ENCODE measurements at regions not wholly inside any gene's neighbourhood (a gene's known extent, or its start where the extent isn't known, plus 50 kb on each side); places are given as distances from the start of the nearest gene placed in this dataset.
A peak's percentile ranks its signal among the peaks of the same experiment; 100 is the strongest.

GRCh38 chr5:92508271-92508670 lies 1072.7 kb downstream of the NR2F1-AS1 start:
- no peak overlapping the region for H3K4me2 ChIP-seq (ENCODE audit: insufficient read depth, low read length)
- no peak overlapping the region for H3K9ac ChIP-seq (replicated peaks; ENCODE audit: extremely low read depth, insufficient read depth, low read length)
- dilution Hi-C loops (cut with MboI; ENCODE audit: extremely low pct_ligation_motif_present, low sequenced_read_pairs): no loop called here
- no peak for TF ChIP-seq GATA2 (IDR thresholded peaks at IDR 0.05; ENCODE audit: insufficient read depth, insufficient read length, low read depth, low read length)
- no peak overlapping the region for H2AFZ ChIP-seq (ENCODE audit: low read depth, low read length)
- FAIRE-seq (no peak), DNase-seq (ENCODE audit: low read depth, low spot score) (no peak)
- H3K27me3 ChIP-seq (ENCODE audit: control insufficient read depth in 2 of 2, insufficient read depth in 2 of 2, low read length in 2 of 2): no peaks in the 10 kb centered on the region
- H3K9me3 ChIP-seq (replicated peaks; ENCODE audit: control insufficient read depth, insufficient read depth, low read length): no peaks in the 10 kb centered on the region
- ChIA-PET CTCF (interaction anchor here (3.4 kb wide), 1 partner anchor 10 kb away, joined by 19 read pairs; no protein-coding TSS in a partner anchor), POLR2A (no interaction called here)
- intact Hi-C loops (cut with micrococcal nuclease): no loop called here
- no peak overlapping the region for H3K4me3 ChIP-seq (replicated peaks in 1 of 3; ENCODE audit: insufficient read depth in 1 of 3, low read depth in 1 of 3, low read length in 3 of 3)
- H3K36me3 ChIP-seq (ENCODE audit: control insufficient read depth in 2 of 2, extremely low read depth in 1 of 2, insufficient read depth in 2 of 2, low read length in 2 of 2): no peaks in the 10 kb centered on the region
- no TSS peak for BruUV-seq (replicated peaks)
- H3K79me2 ChIP-seq (ENCODE audit: control insufficient read depth, insufficient read depth, low read length): no peaks in the 10 kb centered on the region
- H3K4me1 ChIP-seq (ENCODE audit: control insufficient read depth, extremely low read depth, insufficient read depth, low read length): peaks cover 19% of the 10 kb centered on the region
- H3K27ac ChIP-seq (ENCODE audit: insufficient read depth, low read depth, low read length): no peak overlapping the region
- no peaks in the 10 kb centered on the region for H3K9me1 ChIP-seq (replicated peaks; ENCODE audit: control insufficient read depth, extremely low read depth, insufficient read depth, low read length)
- no peaks in the 10 kb centered on the region for H4K20me1 ChIP-seq (replicated peaks; ENCODE audit: control insufficient read depth, extremely low read depth, insufficient read depth, low read length)

GRCh38 chr5:92505925-92506324 lies 1075.1 kb downstream of the NR2F1-AS1 start:
- Histone ChIP-seq H3K79me2 (ENCODE audit: control insufficient read depth, insufficient read depth, low read length) (no peaks in the 10 kb centered on the region), H3K36me3 (ENCODE audit: control insufficient read depth in 2 of 2, extremely low read depth in 1 of 2, insufficient read depth in 2 of 2, low read length in 2 of 2) (no peaks in the 10 kb centered on the region), H4K20me1 (replicated peaks; ENCODE audit: control insufficient read depth, extremely low read depth, insufficient read depth, low read length) (no peaks in the 10 kb centered on the region), H3K4me1 (ENCODE audit: control insufficient read depth, extremely low read depth, insufficient read depth, low read length) (peaks cover 19% of the 10 kb centered on the region), H2AFZ (ENCODE audit: low read depth, low read length) (peak overlapping the region; percentile 79), H3K4me3 (replicated peaks in 1 of 3; ENCODE audit: insufficient read depth in 1 of 3, low read depth in 1 of 3, low read length in 3 of 3) (no peak overlapping the region), H3K27ac (ENCODE audit: insufficient read depth, low read depth, low read length) (peak overlapping the region; percentile 37), H3K27me3 (ENCODE audit: control insufficient read depth in 2 of 2, insufficient read depth in 2 of 2, low read length in 2 of 2) (no peaks in the 10 kb centered on the region), H3K9me1 (replicated peaks; ENCODE audit: control insufficient read depth, extremely low read depth, insufficient read depth, low read length) (no peaks in the 10 kb centered on the region), H3K9ac (replicated peaks; ENCODE audit: extremely low read depth, insufficient read depth, low read length) (peak overlapping the region; percentile 3), H3K9me3 (replicated peaks; ENCODE audit: control insufficient read depth, insufficient read depth, low read length) (no peaks in the 10 kb centered on the region), H3K4me2 (ENCODE audit: insufficient read depth, low read length) (peak overlapping the region; percentile 74)
- intact Hi-C loops (cut with micrococcal nuclease): no loop called here
- FAIRE-seq: no peak
- BruUV-seq (replicated peaks): no TSS peak
- CTCF ChIA-PET: interaction anchor here (2.2 to 3.4 kb wide), 2 partner anchors 12 to 13 kb away, joined by 15 to 19 read pairs; no protein-coding TSS in a partner anchor
- dilution Hi-C loops (cut with MboI; ENCODE audit: extremely low pct_ligation_motif_present, low sequenced_read_pairs): no loop called here
- peak; percentile 45 for DNase-seq (ENCODE audit: low read depth, low spot score)
- POLR2A ChIA-PET: no interaction called here
- TF ChIP-seq MYC (IDR thresholded peaks at IDR 0.05; ENCODE audit: low read depth, low read length) (no peak), POLR2AphosphoS5 (IDR thresholded peaks at IDR 0.05; ENCODE audit: insufficient read depth, low read depth, low read length) (no peak), GATA2 (IDR thresholded peaks at IDR 0.05; ENCODE audit: insufficient read depth, insufficient read length, low read depth, low read length) (no peak), FOS (IDR thresholded peaks at IDR 0.05; ENCODE audit: borderline replicate concordance, insufficient read depth, low read length) (no peak), POLR2A (IDR thresholded peaks at IDR 0.05; ENCODE audit: low read depth, low read length) (no peak), EZH2 (IDR thresholded peaks at IDR 0.05; ENCODE audit: borderline replicate concordance, low read depth, low read length, severe bottlenecking) (no peak), JUN (IDR thresholded peaks at IDR 0.05; ENCODE audit: borderline replicate concordance, insufficient read depth, insufficient read length, low read depth) (no peak)
- TF ChIP-seq, protein P1, sequence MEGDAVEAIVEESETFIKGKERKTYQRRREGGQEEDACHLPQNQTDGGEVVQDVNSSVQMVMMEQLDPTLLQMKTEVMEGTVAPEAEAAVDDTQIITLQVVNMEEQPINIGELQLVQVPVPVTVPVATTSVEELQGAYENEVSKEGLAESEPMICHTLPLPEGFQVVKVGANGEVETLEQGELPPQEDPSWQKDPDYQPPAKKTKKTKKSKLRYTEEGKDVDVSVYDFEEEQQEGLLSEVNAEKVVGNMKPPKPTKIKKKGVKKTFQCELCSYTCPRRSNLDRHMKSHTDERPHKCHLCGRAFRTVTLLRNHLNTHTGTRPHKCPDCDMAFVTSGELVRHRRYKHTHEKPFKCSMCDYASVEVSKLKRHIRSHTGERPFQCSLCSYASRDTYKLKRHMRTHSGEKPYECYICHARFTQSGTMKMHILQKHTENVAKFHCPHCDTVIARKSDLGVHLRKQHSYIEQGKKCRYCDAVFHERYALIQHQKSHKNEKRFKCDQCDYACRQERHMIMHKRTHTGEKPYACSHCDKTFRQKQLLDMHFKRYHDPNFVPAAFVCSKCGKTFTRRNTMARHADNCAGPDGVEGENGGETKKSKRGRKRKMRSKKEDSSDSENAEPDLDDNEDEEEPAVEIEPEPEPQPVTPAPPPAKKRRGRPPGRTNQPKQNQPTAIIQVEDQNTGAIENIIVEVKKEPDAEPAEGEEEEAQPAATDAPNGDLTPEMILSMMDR (IDR thresholded peaks at IDR 0.05; ENCODE audit: extremely low read depth in 1 of 2, insufficient read depth in 1 of 2, low read depth in 1 of 2, low read length in 2 of 2): no peak
- TF ChIP-seq, protein P2, sequence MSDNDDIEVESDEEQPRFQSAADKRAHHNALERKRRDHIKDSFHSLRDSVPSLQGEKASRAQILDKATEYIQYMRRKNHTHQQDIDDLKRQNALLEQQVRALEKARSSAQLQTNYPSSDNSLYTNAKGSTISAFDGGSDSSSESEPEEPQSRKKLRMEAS (IDR thresholded peaks at IDR 0.05; ENCODE audit: insufficient read depth, insufficient read length): no peak

All from endothelial cell of umbilical vein (primary cell).